ENCODE measurements at regions not wholly inside any gene's neighbourhood (a gene's known extent, or its start where the extent isn't known, plus 50 kb on each side); places are given as distances from the start of the nearest gene placed in this dataset.

GRCh38 chr12:60027266-60027665, 431.4 kb downstream of the SLC16A7 start:
- Histone ChIP-seq H3K9ac (no peak overlapping the region), H3K79me2 (ENCODE audit: insufficient read depth) (no peaks in the 10 kb centered on the region), H3K4me2 (ENCODE audit: unreplicated experiment) (no peak overlapping the region), H3K36me3 (ENCODE audit: low read depth) (no peaks in the 10 kb centered on the region), H4K20me1 (ENCODE audit: insufficient read depth) (no peaks in the 10 kb centered on the region), H3K9me2 (ENCODE audit: insufficient read depth) (no peaks in the 10 kb centered on the region), H3K4me1 (ENCODE audit: insufficient read depth) (no peaks in the 10 kb centered on the region), H3K27ac (no peak overlapping the region), H3K9me3 (ENCODE audit: low read depth) (no peaks in the 10 kb centered on the region), H2AFZ (no peak overlapping the region), H3K4me3 (no peak overlapping the region), H3K27me3 (replicated peaks; ENCODE audit: insufficient read depth) (no peaks in the 10 kb centered on the region), H3F3A (ENCODE audit: insufficient read depth) (no peaks in the 10 kb centered on the region)
- in situ Hi-C loops (cut with MboI), result no loop called here
- TF ChIP-seq EZH2phosphoT487 (IDR thresholded peaks at IDR 0.05; ENCODE audit: insufficient read depth, low read depth) (no peak), EZH2 (IDR thresholded peaks at IDR 0.05; ENCODE audit: insufficient read depth, poor library complexity, severe bottlenecking) (no peak)
- 93 to 95% methylated on average over 3 of the region's 3 CpGs for WGBS, 2 experiments (ENCODE audit: low coverage in 1 of 2, low lambda C conversion rate in 2 of 2, missing lambda C conversion rate in 2 of 2)
- no peak for DNase-seq

GRCh38 chr12:60034147-60034546, 438.3 kb downstream of the SLC16A7 start:
- H3K79me2 ChIP-seq (ENCODE audit: insufficient read depth), result no peaks in the 10 kb centered on the region
- H3K36me3 ChIP-seq (ENCODE audit: low read depth), result no peaks in the 10 kb centered on the region
- H3K4me1 ChIP-seq (ENCODE audit: insufficient read depth), result peaks cover 6% of the 10 kb centered on the region; the same call in 1 of the 2 replicates
- 0 out of 2 replicates have a peak, but pooled peaks cover 5% of the 10 kb centered on the region for H3F3A ChIP-seq (ENCODE audit: insufficient read depth)
- TF ChIP-seq EZH2 (IDR thresholded peaks at IDR 0.05; ENCODE audit: insufficient read depth, poor library complexity, severe bottlenecking), result no peak
- TF ChIP-seq EZH2phosphoT487 (IDR thresholded peaks at IDR 0.05; ENCODE audit: insufficient read depth, low read depth), result no peak
- H3K27me3 ChIP-seq (replicated peaks; ENCODE audit: insufficient read depth), result no peaks in the 10 kb centered on the region
- H3K4me2 ChIP-seq (ENCODE audit: unreplicated experiment), result no peak overlapping the region
- no peaks in the 10 kb centered on the region for H4K20me1 ChIP-seq (ENCODE audit: insufficient read depth)
- DNase-seq, result no peak
- no peak overlapping the region for H3K4me3 ChIP-seq
- 63 to 65% methylated on average over 1 of the region's 1 CpG for WGBS, 2 experiments (ENCODE audit: low coverage in 1 of 2, low lambda C conversion rate in 2 of 2, missing lambda C conversion rate in 2 of 2)
- H3K9me2 ChIP-seq (ENCODE audit: insufficient read depth), result no peaks in the 10 kb centered on the region
- no peak overlapping the region for H3K27ac ChIP-seq
- H3K9me3 ChIP-seq (ENCODE audit: low read depth), result no peaks in the 10 kb centered on the region
- H3K9ac ChIP-seq, result no peak overlapping the region
- H2AFZ ChIP-seq, result no peak overlapping the region
- in situ Hi-C loops (cut with MboI), result no loop called here

- Histone ChIP-seq H3K36me3 (ENCODE audit: low read depth) (no peaks in the 10 kb centered on the region), H3K4me1 (ENCODE audit: insufficient read depth) (peaks cover 6% of the 10 kb centered on the region; the same call in 1 of the 2 replicates), H3K27ac (no peak overlapping the region), H3K79me2 (ENCODE audit: insufficient read depth) (no peaks in the 10 kb centered on the region), H3K4me3 (no peak overlapping the region), H4K20me1 (ENCODE audit: insufficient read depth) (no peaks in the 10 kb centered on the region), H3K9ac (no peak overlapping the region), H3K27me3 (replicated peaks; ENCODE audit: insufficient read depth) (no peaks in the 10 kb centered on the region), H3K9me3 (ENCODE audit: low read depth) (no peaks in the 10 kb centered on the region), H3F3A (ENCODE audit: insufficient read depth) (0 out of 2 replicates have a peak, but pooled peaks cover 5% of the 10 kb centered on the region), H3K4me2 (ENCODE audit: unreplicated experiment) (no peak overlapping the region), H3K9me2 (ENCODE audit: insufficient read depth) (no peaks in the 10 kb centered on the region), H2AFZ (no peak overlapping the region)
- DNase-seq, result peak; percentile 26
- in situ Hi-C loops (cut with MboI), result no loop called here
- TF ChIP-seq EZH2phosphoT487 (IDR thresholded peaks at IDR 0.05; ENCODE audit: insufficient read depth, low read depth) (no peak), EZH2 (IDR thresholded peaks at IDR 0.05; ENCODE audit: insufficient read depth, poor library complexity, severe bottlenecking) (no peak)
Observed at GRCh38 chr12:60035835-60036234, 440.0 kb downstream of the SLC16A7 start.

- Histone ChIP-seq H3K36me3 (ENCODE audit: low read depth) (no peaks in the 10 kb centered on the region), H3K4me1 (ENCODE audit: insufficient read depth) (peaks cover 7% of the 10 kb centered on the region; the same call in 1 of the 2 replicates), H3K9me3 (ENCODE audit: low read depth) (no peaks in the 10 kb centered on the region), H3K4me2 (ENCODE audit: unreplicated experiment) (no peak overlapping the region), H3K27me3 (replicated peaks; ENCODE audit: insufficient read depth) (no peaks in the 10 kb centered on the region), H3K9ac (no peak overlapping the region), H3F3A (ENCODE audit: insufficient read depth) (no peaks in the 10 kb centered on the region), H3K9me2 (ENCODE audit: insufficient read depth) (no peaks in the 10 kb centered on the region), H4K20me1 (ENCODE audit: insufficient read depth) (no peaks in the 10 kb centered on the region), H3K4me3 (no peak overlapping the region), H3K27ac (no peak overlapping the region), H3K79me2 (ENCODE audit: insufficient read depth) (no peaks in the 10 kb centered on the region), H2AFZ (0 out of 2 replicates have a peak overlapping the region, but pooled peaks have one; percentile 9)
- TF ChIP-seq EZH2phosphoT487 (IDR thresholded peaks at IDR 0.05; ENCODE audit: insufficient read depth, low read depth) (no peak), EZH2 (IDR thresholded peaks at IDR 0.05; ENCODE audit: insufficient read depth, poor library complexity, severe bottlenecking) (no peak)
- in situ Hi-C loops (cut with MboI), result no loop called here
- no peak for DNase-seq
Observed at GRCh38 chr12:60042835-60043234, 447.0 kb downstream of the SLC16A7 start.

GRCh38 chr12:60043236-60043635, 447.4 kb downstream of the SLC16A7 start:
- WGBS, 2 experiments (ENCODE audit: low coverage in 1 of 2, low lambda C conversion rate in 2 of 2, missing lambda C conversion rate in 2 of 2), result 67 to 70% methylated on average over 1 of the region's 1 CpG
- Histone ChIP-seq H3K27me3 (replicated peaks; ENCODE audit: insufficient read depth) (no peaks in the 10 kb centered on the region), H3K4me3 (no peak overlapping the region), H4K20me1 (ENCODE audit: insufficient read depth) (no peaks in the 10 kb centered on the region), H3K27ac (no peak overlapping the region), H3K4me2 (ENCODE audit: unreplicated experiment) (no peak overlapping the region), H2AFZ (peak overlapping the region; percentile 50; the same call in 1 of the 2 replicates), H3K9me3 (ENCODE audit: low read depth) (no peaks in the 10 kb centered on the region), H3K9ac (no peak overlapping the region), H3F3A (ENCODE audit: insufficient read depth) (no peaks in the 10 kb centered on the region), H3K79me2 (ENCODE audit: insufficient read depth) (no peaks in the 10 kb centered on the region), H3K4me1 (ENCODE audit: insufficient read depth) (peaks cover 7% of the 10 kb centered on the region; the same call in 1 of the 2 replicates), H3K9me2 (ENCODE audit: insufficient read depth) (no peaks in the 10 kb centered on the region), H3K36me3 (ENCODE audit: low read depth) (no peaks in the 10 kb centered on the region)
- DNase-seq, result no peak
- in situ Hi-C loops (cut with MboI), result no loop called here
- TF ChIP-seq EZH2 (IDR thresholded peaks at IDR 0.05; ENCODE audit: insufficient read depth, poor library complexity, severe bottlenecking), result no peak
- TF ChIP-seq EZH2phosphoT487 (IDR thresholded peaks at IDR 0.05; ENCODE audit: insufficient read depth, low read depth), result no peak
